Fibroblast of peridontal ligament (primary cell): ENCODE measurements at regions not wholly inside any gene's neighbourhood (a gene's known extent, or its start where the extent isn't known, plus 50 kb on each side); places are given as distances from the start of the nearest gene placed in this dataset.
A peak's percentile ranks its signal among the peaks of the same experiment; 100 is the strongest.
"Not testable (repeated sequence)": the region's sequence is repeated elsewhere in the genome, so short reads cannot be mapped to it uniquely, and the experiment has no call there.

Experiments
- DNase-seq: peaks from one replicate; pipeline ENCODE4 v3.0.0-alpha.2; 2010; ENCODE audit errors: extremely low read depth

DNA sequence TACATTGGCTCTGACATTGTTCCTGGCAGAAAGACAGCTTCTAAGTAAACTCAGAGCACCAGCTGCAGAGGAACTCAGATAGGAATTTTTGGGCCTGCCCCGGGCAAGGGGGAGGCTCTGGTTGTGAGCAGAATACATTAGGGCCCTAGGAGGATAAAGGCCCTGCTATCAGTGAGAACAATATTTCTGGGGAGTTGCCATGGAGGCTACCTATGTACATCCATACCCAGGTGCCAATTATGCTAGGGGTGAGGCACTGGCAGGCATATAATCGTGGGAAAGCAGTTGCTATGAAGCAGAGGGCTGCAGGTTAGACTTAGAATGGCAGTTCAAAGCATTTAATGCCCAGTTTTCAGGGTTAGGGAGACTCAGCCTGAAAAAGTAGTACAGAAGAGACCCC lies 273.5 kb upstream of the EDA2R start:
- DNase-seq: no peak

DNA sequence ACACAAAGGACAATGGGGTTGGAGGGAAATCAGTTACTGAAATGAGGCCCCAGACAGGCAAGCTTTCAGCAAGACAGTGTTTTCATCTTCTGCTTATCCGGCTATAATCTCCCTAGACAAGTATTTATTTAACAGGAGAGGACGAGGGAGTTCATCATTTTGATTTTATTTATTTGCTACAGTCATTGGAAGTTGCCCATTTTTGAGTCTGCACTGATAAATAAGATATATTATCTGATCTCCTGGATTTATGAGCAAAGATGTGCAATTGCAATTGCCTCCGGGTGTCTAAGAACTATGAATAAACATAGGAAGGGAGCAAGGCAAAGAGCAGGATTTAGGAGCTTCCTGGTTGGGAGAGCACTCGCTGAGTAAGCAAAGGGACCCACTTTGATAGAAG lies 263.2 kb upstream of the EDA2R start:
- DNase-seq: no peak

- DNase-seq: no peak
Measured at GRCh38 chrX:66900886-66901285, 262.0 kb upstream of the EDA2R start.

DNA sequence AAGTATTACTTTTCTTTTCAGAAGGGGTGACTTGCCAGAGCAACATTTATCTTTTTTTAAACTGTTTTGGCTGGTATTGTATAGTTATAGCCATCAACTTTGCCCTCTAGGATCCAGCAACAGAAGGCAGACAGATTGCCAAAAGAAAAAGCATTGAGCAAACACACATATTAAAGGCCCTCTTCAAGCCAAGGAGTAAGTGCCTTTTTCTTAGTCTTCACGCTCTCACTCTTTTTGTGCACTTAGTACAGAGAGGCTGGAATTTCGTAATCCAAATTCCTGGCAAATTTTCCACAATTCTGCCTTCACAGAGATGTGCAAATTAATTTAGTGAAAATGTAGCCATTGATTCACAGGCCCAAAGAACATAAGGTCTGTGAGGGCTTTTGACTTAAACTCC lies 253.1 kb upstream of the EDA2R start:
- DNase-seq: no peak

DNA sequence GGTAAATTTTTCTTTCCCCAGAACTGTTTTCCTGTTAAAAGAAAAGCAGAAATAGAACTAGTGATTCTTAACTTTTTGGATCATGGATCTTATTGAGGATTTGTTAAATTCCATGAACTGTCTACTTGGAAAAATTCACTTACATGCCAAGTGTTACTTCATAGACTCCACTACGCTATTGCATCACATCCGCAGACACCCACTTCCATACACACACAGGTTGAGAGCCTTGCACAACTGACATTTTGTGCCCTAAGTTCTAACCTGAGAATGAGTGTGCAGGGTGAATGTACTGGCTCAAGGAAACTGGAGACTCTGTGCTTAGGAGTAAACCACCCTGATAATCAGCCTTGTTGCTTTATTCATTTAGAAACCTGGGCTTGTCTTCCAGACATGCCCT lies 250.5 kb upstream of the EDA2R start:
- DNase-seq: no peak

DNA sequence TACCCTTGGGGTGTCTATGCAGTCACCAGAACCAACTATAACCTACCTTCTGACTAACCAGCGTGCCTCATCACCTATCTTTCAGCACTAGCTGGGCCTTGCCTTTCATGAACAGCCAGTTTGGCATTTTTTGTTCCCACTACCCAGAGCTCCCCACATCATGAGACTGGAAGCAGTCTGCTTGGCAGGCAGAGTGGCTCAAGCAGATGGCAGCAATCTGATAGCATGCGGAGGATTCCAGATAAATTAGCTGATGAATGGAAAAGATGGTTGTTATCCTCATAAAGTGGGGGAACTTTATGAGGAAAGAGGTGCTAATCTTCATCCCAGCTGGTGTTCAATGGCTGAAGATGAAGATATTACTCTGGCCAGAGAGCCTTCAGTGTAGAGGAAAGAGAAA lies 243.2 kb upstream of the EDA2R start:
- no peak for DNase-seq

DNA sequence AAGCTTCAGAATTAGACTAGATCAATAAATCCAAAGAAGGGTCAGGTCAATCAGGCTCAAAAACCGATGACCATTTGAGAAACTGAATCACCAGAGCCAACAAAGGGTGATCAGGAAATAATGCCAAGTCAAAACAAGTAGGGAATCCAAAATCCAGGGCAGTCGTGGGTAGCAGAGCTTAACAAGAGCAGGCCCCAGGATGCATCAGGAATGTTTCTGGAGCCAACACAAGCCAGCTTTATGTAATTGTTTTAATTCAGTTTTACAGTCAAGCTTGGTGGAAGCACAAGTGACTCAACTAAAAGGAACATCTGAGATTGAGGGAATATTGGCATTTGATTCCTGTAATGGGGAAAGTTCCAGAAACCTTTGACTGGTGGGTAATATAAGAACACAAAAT lies 237.9 kb upstream of the EDA2R start:
- no peak for DNase-seq

DNA sequence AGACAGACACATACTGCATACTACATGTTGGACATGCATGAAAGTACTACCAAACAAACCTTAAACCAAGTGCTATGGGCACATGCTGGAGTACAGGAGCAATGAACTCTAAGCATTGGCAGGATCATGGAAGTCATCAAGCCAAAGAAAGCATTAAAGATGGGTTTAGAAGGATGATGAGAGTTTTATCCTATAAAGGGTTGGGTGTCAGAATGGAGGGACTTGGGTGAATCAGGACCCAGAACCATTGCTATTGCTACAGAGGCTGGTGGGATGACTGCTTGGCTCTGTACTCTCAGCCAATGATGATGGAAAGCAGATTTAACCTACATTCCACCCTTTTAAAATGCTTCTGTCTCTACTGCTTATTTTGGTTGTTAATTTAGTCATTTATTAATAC lies 233.9 kb upstream of the EDA2R start:
- no peak for DNase-seq

DNA sequence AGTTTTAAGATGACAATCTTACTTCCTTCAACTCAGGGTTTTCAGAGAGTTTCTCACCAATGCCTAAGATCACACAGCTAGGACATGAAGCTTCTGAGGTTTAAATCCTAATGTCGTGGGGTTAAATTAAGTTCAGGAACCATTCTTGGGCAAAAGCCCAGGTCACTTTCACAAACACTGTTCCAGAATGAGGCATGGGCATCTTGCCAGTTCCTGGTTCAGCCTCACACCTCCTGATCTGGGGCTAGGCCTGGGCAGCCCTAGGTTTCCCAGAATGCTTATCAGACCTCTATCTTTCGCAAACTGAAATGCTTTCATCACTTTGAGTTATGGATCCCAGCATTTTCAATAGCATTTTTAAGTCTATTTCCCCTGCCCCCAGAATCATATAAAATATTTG lies 224.8 kb upstream of the EDA2R start:
- DNase-seq: no peak

DNA sequence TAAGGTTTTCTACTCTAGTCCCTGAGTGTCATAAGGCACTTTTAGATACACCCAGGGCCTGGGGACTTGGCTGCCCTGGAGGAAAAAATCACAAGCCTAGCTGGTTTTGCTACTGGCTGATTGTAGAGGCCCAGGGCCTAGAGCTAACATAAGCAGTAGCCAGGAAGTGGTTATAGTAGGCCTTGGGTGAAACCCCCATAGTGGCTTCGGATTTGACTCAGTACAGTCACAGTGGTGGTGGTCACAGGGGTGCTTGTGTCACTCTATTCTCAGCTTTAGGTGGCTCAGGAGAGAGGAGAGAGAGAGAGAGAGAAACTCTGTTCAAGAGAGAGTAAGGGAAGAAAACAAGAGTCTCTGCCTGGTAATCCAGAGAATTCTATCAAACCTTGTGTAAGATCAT lies 194.5 kb upstream of the EDA2R start:
- no peak for DNase-seq

- no peak for DNase-seq
Measured at GRCh38 chrX:66815227-66815626, 176.3 kb upstream of the EDA2R start.

- not testable (repeated sequence) for DNase-seq
Measured at GRCh38 chrX:66794514-66794913, 155.6 kb upstream of the EDA2R start.

- no peak for DNase-seq
Measured at GRCh38 chrX:66766318-66766717, 127.4 kb upstream of the EDA2R start.

GRCh38 chrX:66760651-66761050 lies 121.8 kb upstream of the EDA2R start:
- peak; percentile 0 for DNase-seq

- no peak for DNase-seq
Measured at GRCh38 chrX:66756717-66757116, 117.8 kb upstream of the EDA2R start.

- DNase-seq: no peak
Measured at GRCh38 chrX:66751136-66751782, 112.4 kb upstream of the EDA2R start.

DNA sequence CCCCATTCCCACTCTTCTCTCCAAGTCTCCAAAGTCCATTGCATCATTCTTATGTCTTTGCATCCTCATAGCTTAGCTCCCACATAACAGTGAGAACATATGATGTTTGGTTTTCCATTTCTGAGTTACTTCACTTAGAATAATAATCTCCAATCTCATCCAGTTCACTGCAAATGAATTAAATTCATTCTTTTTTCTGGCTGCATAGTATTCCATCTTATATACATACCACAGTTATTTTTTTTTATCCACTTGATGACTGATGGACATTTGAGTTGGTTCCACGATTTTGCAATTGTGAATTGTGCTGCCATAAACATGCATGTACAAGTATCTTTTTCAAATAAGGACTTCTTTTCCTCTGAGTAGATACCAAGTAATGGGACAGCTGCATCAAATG lies 105.6 kb upstream of the EDA2R start:
- DNase-seq: not testable (repeated sequence)

GRCh38 chrX:66731398-66731797 lies 92.5 kb upstream of the EDA2R start:
- DNase-seq: peak; percentile 70

GRCh38 chrX:66728818-66729271 lies 90.0 kb upstream of the EDA2R start:
- peak; percentile 79 for DNase-seq

DNA sequence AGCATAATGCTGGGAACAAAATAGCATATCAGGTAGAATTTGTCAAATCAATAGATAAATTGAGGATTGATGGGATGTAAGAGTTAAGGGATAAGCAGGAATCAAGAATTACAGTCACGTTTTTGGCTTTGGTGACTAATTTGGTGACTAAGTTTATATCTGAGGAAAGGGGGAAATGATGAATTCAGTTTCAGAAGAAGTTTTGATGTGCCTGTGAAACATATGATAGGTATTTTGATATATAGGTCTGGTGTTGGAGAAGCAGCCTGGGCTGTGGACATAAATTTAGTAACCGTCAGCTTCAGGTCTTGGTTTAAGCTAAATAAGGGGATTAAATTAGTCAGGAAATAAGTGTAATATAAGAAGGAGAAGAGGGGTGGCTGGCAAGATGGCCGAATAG lies 79.0 kb upstream of the EDA2R start:
- no peak for DNase-seq

DNA sequence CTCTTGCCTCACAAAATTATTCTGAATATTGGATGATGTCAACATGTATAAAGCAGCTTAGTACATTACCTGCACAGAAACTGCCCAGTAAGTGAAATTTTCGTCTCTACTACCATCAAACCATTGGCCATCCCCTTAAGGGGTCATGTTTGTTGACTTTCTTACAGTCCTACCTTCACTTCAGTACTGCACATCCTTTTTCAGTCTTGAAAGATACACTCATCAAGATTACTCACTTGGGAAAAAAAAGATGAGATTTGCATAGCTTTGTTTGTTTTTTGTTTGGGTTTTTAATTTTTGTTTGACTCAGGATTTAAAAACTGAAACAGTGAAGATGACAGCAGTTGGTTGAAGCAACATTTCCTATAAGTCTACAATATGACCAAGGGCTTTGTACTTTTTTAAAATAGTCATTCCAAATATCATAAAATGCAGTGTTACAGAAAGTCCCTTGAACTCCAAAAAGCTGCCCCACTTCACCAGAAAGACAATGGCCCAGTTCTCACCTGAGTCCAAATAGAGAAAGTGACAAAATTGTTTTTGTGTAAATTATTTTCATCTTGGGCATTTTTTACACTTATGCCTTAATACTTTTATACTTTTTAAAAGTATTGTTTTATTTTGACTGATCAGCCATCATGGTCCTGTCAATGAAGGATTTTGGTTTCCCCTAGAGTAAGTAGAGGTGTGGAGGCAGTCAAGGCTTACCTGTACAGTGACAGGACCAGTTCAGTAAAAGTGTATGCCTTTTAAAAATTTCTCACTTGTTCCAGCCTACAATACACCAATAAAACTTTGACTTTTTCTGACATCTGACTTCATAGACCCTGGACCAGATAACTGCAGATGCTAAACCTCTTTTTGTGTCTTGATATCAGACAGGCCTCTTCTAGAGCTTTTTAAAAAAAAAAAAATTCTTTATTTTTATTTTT lies 59.7 kb upstream of the EDA2R start:
- DNase-seq: no peak

DNA sequence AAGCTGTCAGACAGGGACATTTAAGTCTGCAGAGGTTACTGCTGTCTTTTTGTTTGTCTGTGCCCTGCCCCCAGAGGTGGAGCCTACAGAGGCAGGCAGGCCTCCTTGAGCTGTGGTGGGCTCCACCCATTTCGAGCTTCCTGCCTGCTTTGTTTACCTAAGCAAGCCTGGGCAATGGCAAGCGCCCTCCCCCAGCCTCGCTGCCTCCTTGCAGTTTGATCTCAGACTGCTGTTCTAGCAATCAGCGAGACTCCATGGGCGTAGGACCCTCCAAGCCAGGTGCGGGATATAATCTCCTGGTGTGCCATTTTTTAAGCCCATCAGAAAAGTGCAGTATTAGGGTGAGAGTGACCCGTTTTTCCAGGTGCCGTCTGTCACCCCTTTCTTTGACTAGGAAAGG lies 53.6 kb upstream of the EDA2R start:
- DNase-seq: not testable (repeated sequence)
